IPS DF 6.9 (cell line): ENCODE measurements at regions not wholly inside any gene's neighbourhood (a gene's known extent, or its start where the extent isn't known, plus 50 kb on each side); places are given as distances from the start of the nearest gene placed in this dataset.

Source experiments
- DNase-seq: peaks from one replicate; pipeline ENCODE4 v3.0.0-alpha.2; 2013; ENCODE audit warnings: low read depth, low spot score
- H3K27ac ChIP-seq: one replicate; pipeline ENCODE4 v1.5.1; 2013; ENCODE audit warnings: low read length, control low read depth
- H3K27me3 ChIP-seq: 2 replicates; pipeline ENCODE4 v1.6.1; 2013; ENCODE audit warnings: mild to moderate bottlenecking, low read length; ENCODE audit not compliant: control insufficient read depth, insufficient read depth
- H3K36me3 ChIP-seq: 2 replicates; pipeline ENCODE4 v1.6.1; 2013; ENCODE audit warnings: low read length; ENCODE audit not compliant: control insufficient read depth, insufficient read depth
- H3K4me1 ChIP-seq: 2 replicates; pipeline ENCODE4 v1.6.1; 2013; ENCODE audit warnings: low read length; ENCODE audit not compliant: control insufficient read depth, insufficient read depth
- H3K4me3 ChIP-seq: 2 replicates; pipeline ENCODE4 v1.5.1; 2013; ENCODE audit warnings: mild to moderate bottlenecking, low read length
- H3K9me3 ChIP-seq: 2 replicates; pipeline ENCODE4 v1.6.1; 2013; ENCODE audit warnings: low read length, inconsistent platforms; ENCODE audit not compliant: control insufficient read depth, insufficient read depth
- WGBS: extraction: QIAGEN DNeasy Blood & Tissue Kit; methylation state at CpG from one replicate; pipeline ENCODE4 v1.1.7; 2013; ENCODE audit warnings: mixed read lengths, missing lambda C conversion rate; ENCODE audit not compliant: insufficient read length, insufficient coverage; 5-methylcytosine and 5-hydroxymethylcytosine counted together

GRCh38 chr2:20130821-20131645 is 79.6 kb upstream of the LAPTM4A start:
- Histone ChIP-seq H3K9me3 (no peaks in the 10 kb centered on the region), H3K36me3 (no peaks in the 10 kb centered on the region), H3K27ac (no peak overlapping the region), H3K4me3 (no peak overlapping the region), H3K27me3 (no peaks in the 10 kb centered on the region), H3K4me1 (no peaks in the 10 kb centered on the region; the same call in 1 of the 2 replicates)
- no peak for DNase-seq
- WGBS, result no CpG with 5 or more reads among the region's 11 CpGs

- Histone ChIP-seq H3K4me1 (no peaks in the 10 kb centered on the region; the same call in 1 of the 2 replicates), H3K27ac (no peak overlapping the region), H3K36me3 (no peaks in the 10 kb centered on the region), H3K4me3 (no peak overlapping the region), H3K9me3 (no peaks in the 10 kb centered on the region), H3K27me3 (no peaks in the 10 kb centered on the region)
- WGBS, result no CpG with 5 or more reads among the region's 3 CpGs
- DNase-seq, result no peak
Measured at GRCh38 chr2:20130160-20130560, 78.7 kb upstream of the LAPTM4A start.

- no peak for DNase-seq
- WGBS, result no CpG with 5 or more reads among the region's 12 CpGs
Measured at GRCh38 chr2:20129331-20130159, 78.1 kb upstream of the LAPTM4A start.

GRCh38 chr2:20128506-20129330 is 77.3 kb upstream of the LAPTM4A start:
- no peaks in the 10 kb centered on the region for H3K27me3 ChIP-seq
- DNase-seq, result no peak
- H3K27ac ChIP-seq, result no peak overlapping the region
- no CpG with 5 or more reads among the region's 5 CpGs for WGBS
- no peaks in the 10 kb centered on the region for H3K9me3 ChIP-seq
- H3K4me3 ChIP-seq, result no peak overlapping the region
- H3K36me3 ChIP-seq, result no peaks in the 10 kb centered on the region
- no peaks in the 10 kb centered on the region; the same call in 1 of the 2 replicates for H3K4me1 ChIP-seq

More at GRCh38 chr2:20129331-20130159, 78.1 kb upstream of the LAPTM4A start:
- no peaks in the 10 kb centered on the region for H3K9me3 ChIP-seq
- no peak overlapping the region for H3K4me3 ChIP-seq
- no peaks in the 10 kb centered on the region for H3K27me3 ChIP-seq
- no peak overlapping the region for H3K27ac ChIP-seq
- H3K36me3 ChIP-seq, result no peaks in the 10 kb centered on the region
- H3K4me1 ChIP-seq, result no peaks in the 10 kb centered on the region; the same call in 1 of the 2 replicates

- WGBS, result no CpG with 5 or more reads among the region's 3 CpGs
Measured at GRCh38 chr2:20126469-20126868, 75.0 kb upstream of the LAPTM4A start.

GRCh38 chr2:20126040-20126439 is 74.6 kb upstream of the LAPTM4A start:
- H3K4me3 ChIP-seq, result no peak overlapping the region
- no peaks in the 10 kb centered on the region; the same call in 1 of the 2 replicates for H3K4me1 ChIP-seq
- no peaks in the 10 kb centered on the region for H3K9me3 ChIP-seq
- no peak for DNase-seq
- no peaks in the 10 kb centered on the region for H3K36me3 ChIP-seq
- H3K27me3 ChIP-seq, result no peaks in the 10 kb centered on the region
- H3K27ac ChIP-seq, result no peak overlapping the region
- WGBS, result no CpG with 5 or more reads among the region's 3 CpGs

More at GRCh38 chr2:20126469-20126868, 75.0 kb upstream of the LAPTM4A start:
- Histone ChIP-seq H3K27me3 (no peaks in the 10 kb centered on the region), H3K4me1 (no peaks in the 10 kb centered on the region; the same call in 1 of the 2 replicates), H3K36me3 (no peaks in the 10 kb centered on the region), H3K27ac (no peak overlapping the region), H3K9me3 (no peaks in the 10 kb centered on the region), H3K4me3 (no peak overlapping the region)
- DNase-seq, result no peak

- no peaks in the 10 kb centered on the region; the same call in 1 of the 2 replicates for H3K4me1 ChIP-seq
- H3K9me3 ChIP-seq, result no peaks in the 10 kb centered on the region
- no peak overlapping the region for H3K27ac ChIP-seq
- WGBS, result no CpG with 5 or more reads among the region's 3 CpGs
- H3K27me3 ChIP-seq, result no peaks in the 10 kb centered on the region
- H3K4me3 ChIP-seq, result no peak overlapping the region
- no peak for DNase-seq
- H3K36me3 ChIP-seq, result no peaks in the 10 kb centered on the region
Measured at GRCh38 chr2:20125616-20126015, 74.2 kb upstream of the LAPTM4A start.

- H3K36me3 ChIP-seq, result no peaks in the 10 kb centered on the region
- no peak overlapping the region for H3K4me3 ChIP-seq
- no CpG with 5 or more reads among the region's 6 CpGs for WGBS
- H3K9me3 ChIP-seq, result no peaks in the 10 kb centered on the region
- no peaks in the 10 kb centered on the region for H3K27me3 ChIP-seq
- no peak for DNase-seq
- H3K4me1 ChIP-seq, result no peaks in the 10 kb centered on the region; the same call in 1 of the 2 replicates
- no peak overlapping the region for H3K27ac ChIP-seq
Measured at GRCh38 chr2:20125164-20125563, 73.7 kb upstream of the LAPTM4A start.

GRCh38 chr2:20123871-20124594 is 72.6 kb upstream of the LAPTM4A start:
- H3K4me1 ChIP-seq, result no peaks in the 10 kb centered on the region; the same call in 1 of the 2 replicates
- no peaks in the 10 kb centered on the region for H3K36me3 ChIP-seq
- no peak for DNase-seq
- WGBS, result no CpG with 5 or more reads among the region's 4 CpGs
- no peak overlapping the region for H3K4me3 ChIP-seq
- no peak overlapping the region for H3K27ac ChIP-seq
- H3K9me3 ChIP-seq, result no peaks in the 10 kb centered on the region
- no peaks in the 10 kb centered on the region for H3K27me3 ChIP-seq
